ENCODE measurements at regions not wholly inside any gene's neighbourhood (a gene's known extent, or its start where the extent isn't known, plus 50 kb on each side); places are given as distances from the start of the nearest gene placed in this dataset.

DNA sequence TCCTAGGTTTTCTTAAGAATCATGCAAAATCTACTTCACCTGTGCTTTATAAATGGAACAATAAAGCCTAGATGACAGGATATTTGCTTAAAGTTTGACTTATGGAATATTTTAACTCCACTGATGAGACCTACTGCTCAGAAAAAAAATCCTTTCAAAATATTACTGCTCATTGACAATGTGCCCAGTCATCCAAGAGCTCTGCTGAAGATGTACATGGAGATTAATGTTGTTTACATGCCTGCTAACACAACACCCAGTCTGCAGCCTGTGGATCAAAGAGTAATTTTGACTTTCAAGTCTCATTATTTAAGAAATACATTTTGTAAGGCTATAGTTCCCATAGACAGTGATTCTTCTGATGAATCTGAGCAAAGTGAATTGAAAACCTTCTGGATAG is 889.6 kb downstream of the CDH18 start:
- TF ChIP-seq POU6F1 (CRISPR knock-in tag; IDR thresholded peaks at IDR 0.05; ENCODE audit: borderline replicate concordance, low read depth) (no peak), ZNF70 (CRISPR knock-in tag; IDR thresholded peaks at IDR 0.05) (no peak), RARB (CRISPR knock-in tag; IDR thresholded peaks at IDR 0.05) (no peak), ZC3H10 (CRISPR knock-in tag; IDR thresholded peaks at IDR 0.05) (no peak), TSHZ2 (CRISPR knock-in tag; IDR thresholded peaks at IDR 0.05) (no peak), CSDC2 (CRISPR knock-in tag; IDR thresholded peaks at IDR 0.05) (no peak), ZFP3 (CRISPR knock-in tag; IDR thresholded peaks at IDR 0.05) (no peak), ISL1 (CRISPR knock-in tag; IDR thresholded peaks at IDR 0.05) (no peak), TOX (CRISPR knock-in tag; IDR thresholded peaks at IDR 0.05; ENCODE audit: borderline replicate concordance) (no peak), SNAI2 (CRISPR knock-in tag; IDR thresholded peaks at IDR 0.05) (no peak), PPARA (CRISPR knock-in tag; IDR thresholded peaks at IDR 0.05; ENCODE audit: borderline replicate concordance) (no peak), ZFP30 (CRISPR knock-in tag; IDR thresholded peaks at IDR 0.05) (no peak)
- TF ChIP-seq, protein P1, sequence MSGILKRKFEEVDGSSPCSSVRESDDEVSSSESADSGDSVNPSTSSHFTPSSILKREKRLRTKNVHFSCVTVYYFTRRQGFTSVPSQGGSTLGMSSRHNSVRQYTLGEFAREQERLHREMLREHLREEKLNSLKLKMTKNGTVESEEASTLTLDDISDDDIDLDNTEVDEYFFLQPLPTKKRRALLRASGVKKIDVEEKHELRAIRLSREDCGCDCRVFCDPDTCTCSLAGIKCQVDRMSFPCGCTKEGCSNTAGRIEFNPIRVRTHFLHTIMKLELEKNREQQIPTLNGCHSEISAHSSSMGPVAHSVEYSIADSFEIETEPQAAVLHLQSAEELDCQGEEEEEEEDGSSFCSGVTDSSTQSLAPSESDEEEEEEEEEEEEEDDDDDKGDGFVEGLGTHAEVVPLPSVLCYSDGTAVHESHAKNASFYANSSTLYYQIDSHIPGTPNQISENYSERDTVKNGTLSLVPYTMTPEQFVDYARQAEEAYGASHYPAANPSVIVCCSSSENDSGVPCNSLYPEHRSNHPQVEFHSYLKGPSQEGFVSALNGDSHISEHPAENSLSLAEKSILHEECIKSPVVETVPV (CRISPR knock-in tag; IDR thresholded peaks at IDR 0.05) = no peak
- TF ChIP-seq, protein P2, sequence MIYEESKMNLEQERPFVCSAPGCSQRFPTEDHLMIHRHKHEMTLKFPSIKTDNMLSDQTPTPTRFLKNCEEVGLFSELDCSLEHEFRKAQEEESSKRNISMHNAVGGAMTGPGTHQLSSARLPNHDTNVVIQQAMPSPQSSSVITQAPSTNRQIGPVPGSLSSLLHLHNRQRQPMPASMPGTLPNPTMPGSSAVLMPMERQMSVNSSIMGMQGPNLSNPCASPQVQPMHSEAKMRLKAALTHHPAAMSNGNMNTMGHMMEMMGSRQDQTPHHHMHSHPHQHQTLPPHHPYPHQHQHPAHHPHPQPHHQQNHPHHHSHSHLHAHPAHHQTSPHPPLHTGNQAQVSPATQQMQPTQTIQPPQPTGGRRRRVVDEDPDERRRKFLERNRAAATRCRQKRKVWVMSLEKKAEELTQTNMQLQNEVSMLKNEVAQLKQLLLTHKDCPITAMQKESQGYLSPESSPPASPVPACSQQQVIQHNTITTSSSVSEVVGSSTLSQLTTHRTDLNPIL (CRISPR knock-in tag; IDR thresholded peaks at IDR 0.05; ENCODE audit: low read depth) = no peak
